B cell (primary cell): ENCODE measurements at regions not wholly inside any gene's neighbourhood (a gene's known extent, or its start where the extent isn't known, plus 50 kb on each side); places are given as distances from the start of the nearest gene placed in this dataset.
"Not testable (repeated sequence)": the region's sequence is repeated elsewhere in the genome, so short reads cannot be mapped to it uniquely, and the experiment has no call there.

ENCODE experiments used
- ATAC-seq: fragments of 200-7000 bp; cut with Tn5 transposase; one replicate; pipeline ENCODE4 v1.10.0; 2021; ENCODE audit warnings: low read depth, mild to moderate bottlenecking, moderate number of reproducible peaks, moderate library complexity
- CTCF ChIA-PET: fragments of 350-600 bp; sonication (Branson Sonifier 250); formaldehyde crosslinking; loops from one replicate; lab custom pipeline; 2021; ENCODE audit warnings: antibody characterized with exemption, inconsistent platforms; lab: Charles Lee
- POLR2A ChIA-PET: fragments of 350-600 bp; sonication (Branson Sonifier 250); formaldehyde crosslinking; loops from one replicate; lab custom pipeline; 2021; ENCODE audit warnings: antibody characterized with exemption; lab: Charles Lee
- DNase-seq: peaks from one replicate; pipeline ENCODE4 v3.0.0; 2013
- H2AFZ ChIP-seq: 2 replicates; pipeline ENCODE4 v1.6.1; 2012; ENCODE audit warnings: mild to moderate bottlenecking, low read depth, low read length; ENCODE audit not compliant: insufficient read depth, poor library complexity, severe bottlenecking
- H3K27ac ChIP-seq, 2 donors: 1 replicate in 1 of 2; 2 replicates in 1 of 2; pipeline ENCODE4 v1.5.1; 2012 to 2013; ENCODE audit warnings: low read length in 2 of 2, mild to moderate bottlenecking in 2 of 2, moderate library complexity in 1 of 2
- H3K27me3 ChIP-seq, 4 experiments: fragments of 200-600 bp in 1 of 4; sonication (generic) in 1 of 4; replicated peaks in 1 of 4; 1 replicate in 2 of 4; 2 replicates in 2 of 4; pipeline versions ENCODE4 v1.6.1 to v1.7.0; 2013 to 2016; ENCODE audit warnings: low read length in 3 of 4, mild to moderate bottlenecking in 2 of 4, mixed read lengths in 1 of 4, moderate library complexity in 1 of 4; ENCODE audit not compliant: insufficient read depth in 4 of 4, control insufficient read depth in 3 of 4; ENCODE audit errors: control extremely low read depth in 1 of 4
- H3K36me3 ChIP-seq, 2 experiments: replicated peaks in 1 of 2; 1 replicate in 1 of 2; 2 replicates in 1 of 2; pipeline versions ENCODE4 v1.6.1 to v1.7.1; 2013; ENCODE audit warnings: low read length in 1 of 2; ENCODE audit not compliant: insufficient read depth in 2 of 2, control insufficient read depth in 1 of 2; ENCODE audit errors: control extremely low read depth in 1 of 2, extremely low read depth in 1 of 2
- H3K4me1 ChIP-seq, 2 donors: fragments of 200-600 bp in 1 of 2; sonication (generic) in 1 of 2; 1 replicate in 1 of 2; 2 replicates in 1 of 2; pipeline versions ENCODE4 v1.5.1 to v1.6.1; 2013 to 2017; ENCODE audit warnings: low read length in 2 of 2; ENCODE audit not compliant: control insufficient read depth in 2 of 2, insufficient read depth in 2 of 2
- H3K4me2 ChIP-seq: replicated peaks from 2 replicates; pipeline ENCODE3; 2012; ENCODE audit warnings: mild to moderate bottlenecking, low read depth, low read length; ENCODE audit not compliant: poor library complexity, severe bottlenecking
- H3K4me3 ChIP-seq, 5 experiments: fragments of 200-600 bp in 1 of 5; sonication (generic) in 1 of 5; 1 replicate in 3 of 5; 2 replicates in 2 of 5; pipeline versions ENCODE4 v1.5.1 to v1.7.0; 2011 to 2016; ENCODE audit warnings: low read length in 4 of 5, mild to moderate bottlenecking in 4 of 5, low read depth in 2 of 5, control low read depth in 1 of 5, moderate library complexity in 1 of 5; ENCODE audit not compliant: insufficient read depth in 1 of 5; ENCODE audit errors: control extremely low read depth in 1 of 5, extremely low read depth in 1 of 5
- H3K79me2 ChIP-seq: fragments of 200-600 bp; sonication (generic); one replicate; pipeline ENCODE4 v1.6.0; 2016; ENCODE audit warnings: low read length; ENCODE audit not compliant: control insufficient read depth, insufficient read depth
- H3K9ac ChIP-seq: fragments of 200-600 bp; sonication (generic); 2 replicates; pipeline ENCODE4 v1.6.1; 2017; ENCODE audit warnings: mild to moderate bottlenecking, low read length, moderate library complexity
- H3K9me3 ChIP-seq, 3 donors: one replicate each; pipeline versions ENCODE4 v1.6.1 to v1.7.1; 2013; ENCODE audit warnings: low read length in 2 of 3; ENCODE audit not compliant: control insufficient read depth in 2 of 3, insufficient read depth in 1 of 3; ENCODE audit errors: control extremely low read depth in 1 of 3
- H4K20me1 ChIP-seq: 2 replicates; pipeline ENCODE4 v1.6.0; 2012; ENCODE audit warnings: mild to moderate bottlenecking, low read length; ENCODE audit not compliant: insufficient read depth, control insufficient read depth, poor library complexity, severe bottlenecking
- H3K27ac Mint-ChIP-seq: one replicate; pipeline ENCODE4 v1.8.0; 2021; ENCODE audit warnings: mixed read lengths
- H3K27me3 Mint-ChIP-seq: one replicate; pipeline ENCODE4 v1.8.0; 2021; ENCODE audit warnings: mixed read lengths
- H3K4me1 Mint-ChIP-seq: one replicate; pipeline ENCODE4 v1.8.0; 2021; ENCODE audit warnings: mixed read lengths
- H3K4me3 Mint-ChIP-seq: one replicate; pipeline ENCODE4 v1.8.0; 2021; ENCODE audit warnings: mixed read lengths
- H3K9me3 Mint-ChIP-seq: one replicate; pipeline ENCODE4 v1.8.0; 2022; ENCODE audit warnings: mixed read lengths; ENCODE audit not compliant: insufficient read depth
- WGBS: methylation state at CpG from one replicate; pipeline ENCODE4 v1.1.5; 2013; ENCODE audit warnings: missing lambda C conversion rate; ENCODE audit not compliant: insufficient coverage; 5-methylcytosine and 5-hydroxymethylcytosine counted together
- intact Hi-C: fragments of 100-400 bp; cut with micrococcal nuclease; formaldehyde crosslinking; loops from one replicate; pipeline ENCODE4 v1.10.0; 2022

DNA sequence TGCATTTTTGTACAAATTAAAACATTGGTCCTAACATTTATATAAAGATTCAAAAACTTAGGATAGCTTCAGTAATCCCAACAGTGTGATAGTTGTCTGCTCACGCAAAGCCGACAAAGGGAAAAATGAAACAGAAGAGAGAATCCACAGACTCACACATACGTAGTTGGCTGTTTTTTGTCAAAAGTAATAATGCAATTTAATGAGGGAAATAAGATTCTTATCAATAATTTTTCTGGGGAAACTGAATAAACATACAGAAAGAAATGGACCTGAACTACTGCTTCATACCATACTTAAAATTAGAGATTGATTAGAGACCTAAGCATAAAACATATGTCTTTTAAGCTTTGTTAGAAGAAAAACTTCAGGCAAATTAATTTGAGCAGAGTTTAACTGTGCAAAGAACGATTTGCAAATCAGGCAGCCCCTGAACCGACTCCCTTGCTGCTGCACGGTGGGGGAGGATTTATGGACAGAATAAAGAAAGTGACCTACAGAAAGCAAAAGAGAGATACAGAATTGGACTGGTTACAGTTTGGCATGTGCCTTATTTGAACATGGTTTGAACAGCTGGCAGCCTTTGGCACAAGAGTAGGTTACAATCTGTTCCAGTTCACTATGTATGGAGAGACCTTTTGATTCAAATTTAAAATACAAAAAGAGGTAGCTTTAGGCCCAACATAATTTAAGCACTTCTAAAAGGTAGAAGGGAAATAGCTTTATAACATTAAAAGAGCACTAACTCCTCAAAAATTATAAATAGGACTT lies 64.9 kb upstream of the CTSV start:
- H3K9me3 ChIP-seq, ATAC-seq, H3K27me3 ChIP-seq, H3K4me3 Mint-ChIP-seq, POLR2A ChIA-PET, H3K9ac ChIP-seq, H3K9me3 Mint-ChIP-seq, DNase-seq, H4K20me1 ChIP-seq, intact Hi-C loops, H3K27me3 Mint-ChIP-seq, H3K4me1 ChIP-seq, H3K27ac ChIP-seq, CTCF ChIA-PET, H3K36me3 ChIP-seq, H2AFZ ChIP-seq, H3K4me1 Mint-ChIP-seq, H3K4me2 ChIP-seq, H3K27ac Mint-ChIP-seq, H3K79me2 ChIP-seq, H3K4me3 ChIP-seq: not testable (repeated sequence)
- WGBS: no CpG with 5 or more reads among the region's 6 CpGs

DNA sequence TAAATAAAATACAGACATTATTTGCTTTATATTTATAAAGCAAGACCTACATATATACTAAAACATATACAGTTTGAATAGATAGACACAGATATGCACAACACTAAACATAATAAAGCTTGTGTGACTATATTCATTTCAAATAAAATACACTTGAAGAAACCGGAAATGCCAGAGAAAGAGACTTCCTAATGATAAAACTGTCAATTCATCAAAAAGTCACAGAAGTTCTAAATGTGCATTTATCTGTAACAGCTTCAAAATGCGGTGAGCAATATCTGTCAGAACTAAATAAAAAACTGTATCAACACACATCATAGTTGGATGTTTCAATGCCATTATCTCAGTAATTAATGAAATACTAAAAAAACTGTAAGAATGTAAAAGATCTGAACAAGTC lies 60.6 kb upstream of the CTSV start:
- H3K9ac ChIP-seq, H3K27ac ChIP-seq, H2AFZ ChIP-seq, H3K36me3 ChIP-seq, DNase-seq, H3K4me1 ChIP-seq, H3K9me3 ChIP-seq, H3K4me3 Mint-ChIP-seq, H3K27me3 Mint-ChIP-seq, H3K4me1 Mint-ChIP-seq, H4K20me1 ChIP-seq, POLR2A ChIA-PET, ATAC-seq, CTCF ChIA-PET, H3K79me2 ChIP-seq, H3K4me2 ChIP-seq, intact Hi-C loops, H3K27ac Mint-ChIP-seq, H3K4me3 ChIP-seq, H3K27me3 ChIP-seq, H3K9me3 Mint-ChIP-seq: not testable (repeated sequence)
- WGBS: no CpG with 5 or more reads among the region's 2 CpGs
